ENCODE measurements at regions not wholly inside any gene's neighbourhood (a gene's known extent, or its start where the extent isn't known, plus 50 kb on each side); places are given as distances from the start of the nearest gene placed in this dataset.

- no peak for TF ChIP-seq CTCF (IDR thresholded peaks at IDR 0.05)
- TF ChIP-seq POLR2A (IDR thresholded peaks at IDR 0.05): no peak
Observed at GRCh38 chr1:82707681-82708080, 906.9 kb downstream of the ADGRL2 start.
